ENCODE measurements at regions not wholly inside any gene's neighbourhood (a gene's known extent, or its start where the extent isn't known, plus 50 kb on each side); places are given as distances from the start of the nearest gene placed in this dataset.
A peak's percentile ranks its signal among the peaks of the same experiment; 100 is the strongest.

- no peak for DNase-seq
Observed at GRCh38 chr10:123530166-123530870, 135.8 kb upstream of the GPR26 start.

- no peak for DNase-seq
Observed at GRCh38 chr10:123535386-123535785, 130.8 kb upstream of the GPR26 start.

- DNase-seq, result no peak
Observed at GRCh38 chr10:123536176-123536845, 129.8 kb upstream of the GPR26 start.

DNA sequence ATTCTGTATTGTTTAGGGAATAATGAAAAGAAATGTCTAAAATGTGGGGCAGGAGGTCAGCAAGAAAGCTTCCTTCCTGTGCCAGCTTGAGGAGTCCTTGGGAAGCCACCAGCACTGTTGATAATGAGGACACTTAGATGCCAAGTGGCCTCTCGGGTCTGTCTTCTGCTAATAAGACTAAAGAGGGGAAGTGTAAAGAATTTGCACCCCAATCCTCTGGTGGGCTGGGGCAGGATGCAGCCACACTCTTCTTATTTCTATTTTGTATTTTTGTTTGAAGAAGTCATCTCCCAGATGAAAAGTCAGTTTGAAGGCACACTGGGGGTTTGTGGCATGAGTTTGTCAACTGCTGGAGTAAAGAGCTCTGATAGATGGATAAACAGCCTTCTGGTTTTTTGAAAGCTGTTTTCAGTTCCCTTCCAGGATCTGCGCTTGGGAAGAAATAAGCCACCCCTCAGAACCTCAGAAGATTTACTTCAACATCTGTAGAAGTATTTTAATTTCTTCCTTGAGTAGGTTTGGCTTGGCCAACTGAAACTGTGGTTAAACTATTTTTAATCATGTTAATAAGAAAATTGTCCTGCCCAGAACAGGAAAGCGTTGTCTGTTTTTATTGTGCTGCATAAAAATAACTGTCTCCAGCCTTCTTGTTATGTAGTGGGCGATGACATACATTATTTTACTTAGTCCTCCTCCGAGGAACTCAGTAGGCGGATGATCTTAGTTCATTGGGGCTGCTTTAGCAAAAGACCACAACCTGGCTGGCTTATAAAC is 128.8 kb upstream of the GPR26 start:
- DNase-seq, result no peak

DNA sequence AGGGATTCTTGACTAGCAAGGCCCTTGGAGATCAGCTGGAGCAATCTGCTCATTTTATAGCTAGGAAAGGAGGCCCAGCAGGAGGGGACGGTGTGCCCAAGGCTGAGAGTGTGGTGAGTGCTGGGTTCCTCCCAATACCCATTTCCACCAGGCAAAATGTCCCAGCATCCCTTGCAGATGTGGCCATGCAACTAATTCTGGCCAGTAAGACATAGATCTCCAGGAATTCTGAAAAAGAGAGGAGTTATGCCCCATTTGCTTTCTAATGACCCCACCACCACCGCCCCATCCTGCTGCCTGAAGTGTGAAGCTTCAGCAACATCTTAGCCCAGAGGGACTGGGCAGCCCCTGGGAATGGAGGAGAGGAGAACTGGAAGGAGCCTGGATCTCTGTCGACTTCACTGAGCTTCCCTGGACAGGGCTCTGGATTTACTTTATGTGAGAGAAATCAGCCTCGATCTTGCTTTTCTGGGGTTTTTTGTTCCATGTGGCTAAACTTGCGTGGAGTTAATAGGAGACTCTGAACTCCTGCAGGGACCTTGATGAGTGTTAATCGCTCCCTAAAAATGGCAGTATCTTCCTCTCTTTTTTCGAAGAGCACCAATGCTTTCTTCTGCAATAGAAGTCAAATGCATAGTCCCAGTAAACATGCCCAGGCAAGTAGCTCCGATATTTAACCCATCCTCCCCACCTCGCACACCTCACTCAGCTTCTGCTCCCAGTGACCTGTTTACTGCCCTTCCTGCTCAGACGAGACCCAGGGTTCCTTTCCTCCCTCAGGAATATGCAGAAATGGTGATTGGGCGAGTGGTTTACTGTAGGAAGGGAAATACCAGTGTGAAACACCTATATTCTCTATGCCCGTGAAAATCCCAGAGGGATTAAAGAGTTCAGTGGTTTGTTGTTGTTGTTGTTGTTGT is 127.5 kb upstream of the GPR26 start:
- no peak for DNase-seq

DNA sequence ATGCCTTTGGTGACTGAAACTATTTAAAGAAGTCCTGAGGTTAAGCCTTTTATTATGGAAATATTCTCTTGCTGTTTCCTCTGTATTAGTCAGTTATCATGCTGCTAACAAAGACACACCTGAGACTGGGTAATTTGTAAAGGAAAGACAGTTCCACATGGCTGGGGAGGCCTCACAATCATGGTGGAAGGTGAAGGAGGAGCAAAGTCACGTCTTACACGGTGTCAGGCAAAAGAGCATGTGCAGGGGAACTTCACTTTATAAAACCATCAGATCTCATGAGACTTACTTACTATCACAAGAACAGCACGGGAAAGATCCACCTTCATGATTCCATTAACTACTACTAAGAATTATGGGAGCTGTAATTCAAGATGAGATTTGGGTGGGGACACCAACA is 121.2 kb upstream of the GPR26 start:
- DNase-seq, result no peak

GRCh38 chr10:123548770-123549169 is 117.4 kb upstream of the GPR26 start:
- DNase-seq, result no peak

- no peak for DNase-seq
Observed at GRCh38 chr10:123549761-123550454, 116.2 kb upstream of the GPR26 start.

DNA sequence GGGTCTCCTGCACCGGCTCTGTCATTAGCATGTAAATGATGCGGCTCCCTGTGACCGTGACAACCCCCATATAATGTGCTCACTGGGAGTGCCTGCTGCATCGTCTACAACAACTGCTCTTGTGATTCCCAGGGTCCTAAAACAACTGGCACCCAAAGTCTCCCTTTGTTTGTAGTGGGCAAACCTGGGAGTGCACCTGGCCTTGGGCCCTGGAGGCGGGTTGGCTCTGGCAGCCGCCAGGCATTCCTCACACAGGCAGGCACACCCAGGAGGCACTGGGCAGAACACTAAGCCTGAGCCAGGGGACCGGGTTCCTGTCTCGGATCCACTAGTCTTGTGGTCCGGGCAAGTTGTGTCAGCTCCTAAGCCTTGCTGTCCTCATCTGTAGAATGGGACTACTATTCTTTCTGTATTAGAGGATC is 115.5 kb upstream of the GPR26 start:
- DNase-seq, result no peak

DNA sequence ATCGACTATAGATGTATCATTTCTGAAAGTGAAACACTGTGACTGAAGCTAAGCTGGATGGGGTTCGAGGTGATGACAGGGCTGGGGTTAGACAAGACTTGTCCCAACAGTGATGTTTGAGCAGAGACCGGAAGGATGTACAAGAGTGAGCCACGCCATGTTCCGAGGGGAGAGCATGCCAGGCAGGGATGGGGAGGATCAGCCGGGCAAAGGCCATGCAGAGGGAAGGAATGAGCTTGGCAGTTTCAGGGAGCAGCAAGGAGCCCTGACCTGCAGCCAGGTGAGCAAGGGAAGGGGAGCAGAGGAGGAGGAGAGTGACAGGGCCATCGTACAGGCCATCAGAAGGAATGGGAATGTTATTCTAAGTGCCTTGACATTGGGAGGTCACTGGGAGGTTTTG is 114.9 kb upstream of the GPR26 start:
- DNase-seq, result no peak

GRCh38 chr10:123552760-123553554 is 113.2 kb upstream of the GPR26 start:
- DNase-seq, result no peak

GRCh38 chr10:123553810-123554430 is 112.2 kb upstream of the GPR26 start:
- no peak for DNase-seq

- no peak for DNase-seq
Observed at GRCh38 chr10:123554656-123555055, 111.5 kb upstream of the GPR26 start.

DNA sequence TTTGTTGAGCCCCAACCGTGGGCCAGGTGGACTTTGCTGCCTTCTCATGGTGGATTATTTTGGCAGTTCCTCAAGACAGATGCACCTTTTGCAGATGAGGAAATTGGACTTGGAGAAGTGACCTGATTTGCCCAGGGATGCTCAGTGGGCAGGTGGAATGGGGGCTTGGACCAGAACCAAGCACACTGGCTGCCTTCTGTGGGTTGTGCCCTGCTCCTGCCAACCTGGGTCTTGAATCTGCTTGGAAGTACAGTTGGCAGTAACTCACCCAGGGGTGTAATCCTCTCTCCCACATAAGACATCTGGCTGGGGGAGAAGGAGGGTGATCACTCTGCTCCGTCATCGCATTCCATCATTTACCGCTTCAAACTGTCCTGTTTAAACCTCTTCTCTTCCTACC is 110.5 kb upstream of the GPR26 start:
- DNase-seq, result no peak

- DNase-seq, result no peak
Observed at GRCh38 chr10:123556049-123556448, 110.1 kb upstream of the GPR26 start.

DNA sequence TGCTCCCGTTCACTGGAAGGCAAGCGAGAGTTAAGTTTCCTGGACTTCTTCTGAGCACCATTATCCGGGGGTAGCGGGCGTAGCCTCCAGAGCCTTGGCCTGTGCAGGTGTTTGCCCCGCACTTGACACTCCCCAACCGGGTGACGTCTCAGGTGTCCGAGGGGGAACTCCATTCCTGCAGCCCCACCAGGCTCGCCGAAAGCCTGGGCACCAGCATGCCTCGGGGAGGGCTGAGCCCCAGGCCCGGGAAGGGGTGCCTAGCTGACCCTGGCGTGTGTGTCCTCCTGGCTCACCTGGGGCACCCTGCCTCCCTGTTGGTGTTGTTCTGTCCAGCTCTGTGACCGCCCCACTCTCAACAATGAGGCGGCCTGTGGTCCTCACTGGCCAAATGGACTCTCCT is 109.4 kb upstream of the GPR26 start:
- DNase-seq, result no peak

DNA sequence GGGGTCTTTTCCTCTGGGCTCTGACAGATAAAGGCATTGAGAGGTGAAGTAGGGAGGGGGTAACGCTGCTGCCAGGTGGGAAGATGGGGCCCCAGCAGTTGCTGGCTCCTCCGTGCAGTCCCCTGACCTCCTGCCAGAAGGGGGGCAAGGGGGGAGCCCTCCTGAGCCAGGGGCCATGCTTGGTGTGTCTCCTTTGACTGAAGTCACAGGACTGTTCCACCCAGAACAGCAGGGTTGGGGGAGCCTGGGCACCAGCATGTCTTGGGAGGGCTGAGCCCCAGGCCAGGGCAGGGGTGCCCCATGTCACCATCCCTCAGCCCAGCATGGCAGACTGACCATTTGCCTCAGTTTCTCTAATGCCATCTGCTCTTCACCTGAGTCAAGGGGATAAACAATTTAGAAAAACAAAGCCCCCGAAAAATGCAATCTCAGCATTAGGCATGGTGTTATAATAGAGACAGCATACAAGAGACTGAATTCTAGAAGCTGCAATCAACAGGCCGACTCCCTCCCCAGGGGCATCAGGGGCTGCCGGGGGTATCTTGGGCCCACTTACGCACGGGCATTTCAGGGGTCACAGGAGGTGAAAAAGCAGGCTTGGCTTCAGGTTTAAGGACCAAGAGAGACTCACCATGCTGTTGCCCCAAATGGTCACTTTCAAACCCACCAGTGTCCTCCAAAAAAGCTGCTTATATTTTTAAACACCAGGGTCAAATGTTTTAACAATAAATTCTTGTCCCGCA is 108.6 kb upstream of the GPR26 start:
- no peak for DNase-seq

- DNase-seq, result no peak
Observed at GRCh38 chr10:123558651-123559050, 107.5 kb upstream of the GPR26 start.

DNA sequence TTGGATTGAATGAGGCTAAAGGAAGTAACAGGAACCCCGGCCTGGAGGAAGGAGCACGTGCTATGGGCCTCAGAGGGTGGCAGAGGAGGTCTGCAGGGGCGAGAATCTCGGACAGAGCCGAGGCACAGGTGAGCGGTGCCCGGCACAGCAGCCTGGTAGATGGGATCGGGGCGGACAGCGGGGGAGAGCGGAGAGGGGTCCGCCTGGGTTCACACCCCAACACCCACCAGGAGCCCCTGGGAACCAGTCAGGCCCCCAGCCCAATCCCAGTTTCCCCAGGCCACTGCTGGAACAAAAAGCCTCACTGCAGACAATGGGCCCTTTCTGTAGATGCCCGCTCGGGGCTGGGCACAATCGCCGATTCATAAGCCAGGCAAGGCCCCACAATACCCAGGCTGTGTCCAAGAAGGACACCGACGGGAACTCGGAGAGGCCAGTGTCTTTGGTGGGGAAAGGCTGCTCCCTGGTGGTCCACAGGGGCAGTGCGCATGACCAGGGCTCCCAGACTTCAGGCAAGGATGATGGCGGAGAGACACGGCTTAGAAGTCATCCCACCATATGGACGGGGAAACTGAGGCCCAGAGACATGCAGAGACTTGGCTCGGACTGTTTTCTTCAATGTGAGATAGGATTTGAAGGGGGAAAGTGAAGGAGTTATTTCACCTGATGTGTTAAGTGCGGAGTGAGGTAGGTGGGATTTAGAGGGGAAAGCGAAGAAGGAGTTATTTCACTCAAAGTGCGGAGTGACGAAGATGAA is 106.9 kb upstream of the GPR26 start:
- DNase-seq, result peak; percentile 81

Measured in occipital lobe (tissue), 1 donor.